Endothelial cell of umbilical vein (primary cell): ENCODE measurements at regions not wholly inside any gene's neighbourhood (a gene's known extent, or its start where the extent isn't known, plus 50 kb on each side); places are given as distances from the start of the nearest gene placed in this dataset.

ENCODE experiments used
- BruUV-seq: library from RNA; stranded (reverse); fragments of 400-500 nt; replicated peaks from 2 replicates; lab custom pipeline; 2021; lab: Mats Ljungman, UMichigan
- CTCF ChIA-PET: fragments of 300-600, 350-600 bp; sonication (Branson Sonifier 250); formaldehyde crosslinking; loops from one replicate; lab custom pipeline; 2021; ENCODE audit warnings: antibody characterized with exemption, inconsistent platforms; lab: Charles Lee
- POLR2A ChIA-PET: fragments of 300-600, 350-600 bp; sonication (Branson Sonifier 250); formaldehyde crosslinking; loops from one replicate; lab custom pipeline; 2021; ENCODE audit warnings: antibody characterized with exemption, inconsistent platforms; lab: Charles Lee
- DNase-seq: peaks from one replicate; pipeline ENCODE4 v3.0.0-alpha.2; 2011; ENCODE audit warnings: low read depth, low spot score
- FAIRE-seq: peaks from 2 replicates; lab custom pipeline; 2011; peaks lifted over from hg19 to GRCh38; lab: Jason Lieb, UNC
- H2AFZ ChIP-seq: 2 replicates; pipeline ENCODE4 v1.6.0; 2012; ENCODE audit warnings: low read depth, low read length, control low read depth, inconsistent platforms
- H3K27ac ChIP-seq: 2 replicates; pipeline ENCODE4 v1.5.1; 2011; ENCODE audit warnings: low read depth, mild to moderate bottlenecking, control low read depth, low read length, moderate library complexity; ENCODE audit not compliant: insufficient read depth
- H3K27me3 ChIP-seq, 2 experiments: 2 replicates each; pipeline versions ENCODE4 v1.6.0 to v1.6.1; 2011; ENCODE audit warnings: low read length in 2 of 2, mixed read lengths in 1 of 2; ENCODE audit not compliant: control insufficient read depth in 2 of 2, insufficient read depth in 2 of 2
- H3K36me3 ChIP-seq, 2 experiments: 2 replicates in 1 of 2; 3 replicates in 1 of 2; pipeline ENCODE4 v1.5.1; 2011; ENCODE audit warnings: low read length in 2 of 2, mild to moderate bottlenecking in 1 of 2, moderate library complexity in 1 of 2; ENCODE audit not compliant: control insufficient read depth in 2 of 2, insufficient read depth in 2 of 2; ENCODE audit errors: extremely low read depth in 1 of 2
- H3K4me1 ChIP-seq: 3 replicates; pipeline ENCODE4 v1.5.1; 2011; ENCODE audit warnings: mild to moderate bottlenecking, low read length; ENCODE audit not compliant: control insufficient read depth, insufficient read depth; ENCODE audit errors: extremely low read depth
- H3K4me2 ChIP-seq: 2 replicates; pipeline ENCODE4 v1.6.1; 2011; ENCODE audit warnings: low read length, control low read depth, mixed read lengths; ENCODE audit not compliant: insufficient read depth
- H3K4me3 ChIP-seq, 3 experiments: fragments of 200-600 bp in 1 of 3; sonication (generic), shearing (Covaris generic) in 1 of 3; replicated peaks in 1 of 3; 2 replicates each; pipeline ENCODE4 v1.5.1; 2011 to 2016; ENCODE audit warnings: control low read depth in 3 of 3, low read length in 3 of 3, mild to moderate bottlenecking in 2 of 3, inconsistent platforms in 1 of 3, low read depth in 1 of 3, moderate library complexity in 1 of 3; ENCODE audit not compliant: insufficient read depth in 1 of 3
- H3K79me2 ChIP-seq: 2 replicates; pipeline ENCODE4 v1.6.0; 2012; ENCODE audit warnings: low read length, inconsistent platforms; ENCODE audit not compliant: control insufficient read depth, insufficient read depth
- H3K9ac ChIP-seq: replicated peaks from 2 replicates; pipeline ENCODE3; 2011; ENCODE audit warnings: low read length, control low read depth; ENCODE audit not compliant: insufficient read depth; ENCODE audit errors: extremely low read depth
- H3K9me1 ChIP-seq: replicated peaks from 3 replicates; pipeline ENCODE4 v1.6.0; 2011; ENCODE audit warnings: mild to moderate bottlenecking, low read length; ENCODE audit not compliant: control insufficient read depth, insufficient read depth; ENCODE audit errors: extremely low read depth
- H3K9me3 ChIP-seq: replicated peaks from 2 replicates; pipeline ENCODE4 v1.5.1; 2012; ENCODE audit warnings: low read length, inconsistent platforms; ENCODE audit not compliant: control insufficient read depth, insufficient read depth
- H4K20me1 ChIP-seq: replicated peaks from 2 replicates; pipeline ENCODE3; 2011; ENCODE audit warnings: mild to moderate bottlenecking, low read length; ENCODE audit not compliant: control insufficient read depth, insufficient read depth; ENCODE audit errors: extremely low read depth
- CTCF ChIP-seq, 2 donors: IDR thresholded peaks; 1 replicate in 1 of 2; 2 replicates in 1 of 2; pipeline ENCODE4 v1.5.1; 2011; ENCODE audit warnings: low read length in 2 of 2, mild to moderate bottlenecking in 2 of 2, moderate library complexity in 2 of 2, control low read depth in 1 of 2, inconsistent platforms in 1 of 2, low read depth in 1 of 2; ENCODE audit not compliant: insufficient read depth in 1 of 2; ENCODE audit errors: extremely low read depth in 1 of 2
- EZH2 ChIP-seq: IDR thresholded peaks from 2 replicates; pipeline ENCODE4 v1.6.1; 2012; ENCODE audit warnings: borderline replicate concordance, low read depth, mild to moderate bottlenecking, moderate library complexity, low read length, inconsistent platforms; ENCODE audit not compliant: severe bottlenecking
- FOS ChIP-seq: IDR thresholded peaks from 2 replicates; pipeline ENCODE4 v1.6.1; 2011; ENCODE audit warnings: mild to moderate bottlenecking, low read length, moderate library complexity, borderline replicate concordance; ENCODE audit not compliant: insufficient read depth
- GATA2 ChIP-seq: IDR thresholded peaks from 2 replicates; pipeline ENCODE4 v1.7.0; 2011; ENCODE audit warnings: low read depth, mild to moderate bottlenecking, moderate library complexity, mixed read lengths, low read length; ENCODE audit not compliant: insufficient read length, insufficient read depth
- JUN ChIP-seq: IDR thresholded peaks from 2 replicates; pipeline ENCODE4 v1.6.1; 2011; ENCODE audit warnings: borderline replicate concordance, low read depth; ENCODE audit not compliant: insufficient read length, insufficient read depth
- MAX ChIP-seq: IDR thresholded peaks from 2 replicates; pipeline ENCODE4 v1.6.1; 2011; ENCODE audit not compliant: insufficient read depth, insufficient read length
- MYC ChIP-seq: IDR thresholded peaks from one replicate; pipeline ENCODE4 v1.6.1; 2011; ENCODE audit warnings: mild to moderate bottlenecking, low read depth, low read length
- POLR2A ChIP-seq: IDR thresholded peaks from 2 replicates; pipeline ENCODE4 v1.6.1; 2012; ENCODE audit warnings: low read depth, mild to moderate bottlenecking, control low read depth, low read length
- POLR2AphosphoS5 ChIP-seq: IDR thresholded peaks from 2 replicates; pipeline ENCODE4 v1.6.1; 2012; ENCODE audit warnings: low read depth, mild to moderate bottlenecking, control low read depth, low read length, moderate library complexity; ENCODE audit not compliant: insufficient read depth
- dilution Hi-C: fragments of 300-500 bp; cut with MboI; formaldehyde crosslinking; loops from one replicate; pipeline ENCODE4 v1.15.0; 2019; ENCODE audit warnings: low sequenced_read_pairs; ENCODE audit not compliant: extremely low pct_ligation_motif_present
- intact Hi-C: fragments of 100-400 bp; cut with micrococcal nuclease; formaldehyde crosslinking; loops from one replicate; pipeline ENCODE4 v1.10.0; 2022

- Histone ChIP-seq H2AFZ (no peak overlapping the region), H3K4me3 (no peak overlapping the region), H3K9me3 (no peaks in the 10 kb centered on the region), H3K36me3 (no peaks in the 10 kb centered on the region), H3K27ac (no peak overlapping the region), H3K79me2 (no peaks in the 10 kb centered on the region), H3K9me1 (no peaks in the 10 kb centered on the region), H3K4me2 (no peak overlapping the region), H3K4me1 (peaks cover 25% of the 10 kb centered on the region), H3K9ac (no peak overlapping the region), H3K27me3 (no peaks in the 10 kb centered on the region), H4K20me1 (no peaks in the 10 kb centered on the region)
- ChIA-PET POLR2A (no interaction called here), CTCF (interaction anchor here (1.1 kb wide), 1 partner anchor 28 kb away, joined by 3 read pairs; no protein-coding TSS in a partner anchor)
- intact Hi-C loops: no loop called here
- DNase-seq: no peak
- TF ChIP-seq MAX (no peak), MYC (no peak)
- dilution Hi-C loops: no loop called here
- BruUV-seq: no TSS peak
- no peak for FAIRE-seq
Observed at GRCh38 chr1:58845942-58846341, 62.1 kb upstream of the JUN start.

GRCh38 chr1:58848818-58849411 is 65.1 kb upstream of the JUN start:
- FAIRE-seq: peak; percentile 97

More at GRCh38 chr1:58848818-58849411, 65.1 kb upstream of the JUN start:
- POLR2A ChIA-PET: interaction anchor here (0.9 to 1.5 kb wide), 6 partner anchors 26 to 65 kb away, joined by 3 to 6 read pairs (median 4); partner anchors contain the start of gene JUN
- Histone ChIP-seq H3K79me2 (no peaks in the 10 kb centered on the region), H3K4me1 (peaks cover 30% of the 10 kb centered on the region), H3K9me3 (no peaks in the 10 kb centered on the region), H3K9ac (peak overlapping the region; percentile 72), H3K27me3 (no peaks in the 10 kb centered on the region), H3K4me2 (peak overlapping the region; percentile 69), H3K27ac (peak overlapping the region; percentile 95), H4K20me1 (no peaks in the 10 kb centered on the region), H3K36me3 (no peaks in the 10 kb centered on the region), H3K9me1 (no peaks in the 10 kb centered on the region), H3K4me3 (no peak overlapping the region), H2AFZ (no peak overlapping the region)
- no peak for TF ChIP-seq MAX
- TF ChIP-seq CTCF (IDR thresholded peaks at IDR 0.05; ENCODE audit: extremely low read depth in 1 of 2, insufficient read depth in 1 of 2, low read depth in 1 of 2, low read length in 2 of 2): peak; percentile 8 to 24
- TF ChIP-seq POLR2AphosphoS5: peak; percentile 96
- TF ChIP-seq GATA2: peak; percentile 90
- TF ChIP-seq FOS: peak; percentile 99
- no peak for TF ChIP-seq EZH2
- peak; percentile 60 for TF ChIP-seq JUN
- TF ChIP-seq POLR2A: no peak
- TF ChIP-seq MYC: no peak
- dilution Hi-C loops: no loop called here
- no TSS peak for BruUV-seq
- peak; percentile 95 for DNase-seq
- CTCF ChIA-PET: interaction anchor here (0.8 to 1.8 kb wide), 20 partner anchors 8 to 910 kb away, joined by 3 to 10 read pairs (median 4); partner anchors contain the start of gene JUN
- intact Hi-C loops: loop anchor here (1.0 kb wide), 7 partner anchors 34 to 109 kb away; partner anchors contain the start of gene JUN
